HAP-1 (cell line): ENCODE measurements at regions not wholly inside any gene's neighbourhood (a gene's known extent, or its start where the extent isn't known, plus 50 kb on each side); places are given as distances from the start of the nearest gene placed in this dataset.

ENCODE experiments used
- DNase-seq, 2 experiments: peaks; one replicate each; pipeline ENCODE4 v3.0.0-alpha.2; 2016 to 2020; ENCODE audit warnings: low spot score in 2 of 2
- H3K27me3 ChIP-seq: fragments of 250-450 bp; sonication (Bioruptor Pico); 2 replicates; pipeline ENCODE4 v1.5.1; 2020; ENCODE audit warnings: low read depth, mild to moderate bottlenecking, moderate library complexity
- H3K36me3 ChIP-seq: fragments of 250-450 bp; sonication (Bioruptor Pico); replicated peaks from 2 replicates; pipeline ENCODE4 v1.5.1; 2020; ENCODE audit warnings: mild to moderate bottlenecking
- H3K4me1 ChIP-seq: fragments of 250-450 bp; sonication (Bioruptor Pico); 2 replicates; pipeline ENCODE4 v1.5.1; 2020; ENCODE audit warnings: mild to moderate bottlenecking
- H3K4me3 ChIP-seq: fragments of 250-450 bp; sonication (Bioruptor Pico); 2 replicates; pipeline ENCODE4 v1.5.1; 2020; ENCODE audit warnings: mild to moderate bottlenecking, moderate library complexity
- H3K9me3 ChIP-seq: fragments of 250-450 bp; sonication (Bioruptor Pico); 2 replicates; pipeline ENCODE4 v1.5.1; 2020; ENCODE audit warnings: mild to moderate bottlenecking, moderate library complexity
- in situ Hi-C: fragments of 300-500 bp; cut with MboI; formaldehyde crosslinking; loops from 3 replicates; pipeline ENCODE4 v1.14.3; 2020; ENCODE audit warnings: low sequenced_read_pairs, inconsistent platforms, mixed read lengths

DNA sequence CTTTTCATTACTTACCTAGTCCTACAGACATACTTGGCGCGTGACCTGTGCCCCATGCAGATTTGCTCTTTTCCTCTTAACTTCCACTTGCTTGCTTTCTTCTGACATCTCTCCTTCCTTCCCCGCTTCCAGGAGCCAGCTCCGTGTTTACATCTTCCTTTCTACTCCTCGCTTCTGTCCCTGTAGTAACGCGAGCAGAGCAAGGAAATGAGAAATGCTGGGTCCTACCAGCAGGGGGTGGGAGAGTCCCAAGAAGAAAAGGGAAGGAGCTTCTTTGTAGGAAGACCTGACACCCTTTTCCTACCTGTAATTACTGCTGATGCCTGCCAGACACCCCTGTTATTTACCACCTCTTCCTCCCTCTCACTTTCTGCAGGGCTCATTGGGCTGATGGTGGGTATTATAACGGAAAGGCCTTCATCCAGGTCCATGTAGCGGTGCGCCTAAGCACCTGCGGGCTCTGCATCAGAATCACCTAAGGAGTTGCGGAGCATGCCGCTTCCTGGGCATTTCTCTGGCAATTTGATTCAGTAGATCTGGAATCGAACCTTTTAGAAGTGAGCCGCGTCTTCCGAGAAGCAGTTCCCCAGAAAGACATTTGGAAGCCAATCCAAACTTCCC, 1260.8 kb upstream of the WWC1 start:
- peak in 1 of 2 experiments; percentile 68 for DNase-seq
- in situ Hi-C loops: no loop called here

GRCh38 chr5:167036585-167036984, 1254.9 kb upstream of the WWC1 start:
- in situ Hi-C loops: no loop called here
- H3K4me1 ChIP-seq: no peaks in the 10 kb centered on the region
- DNase-seq: no peak
- H3K9me3 ChIP-seq: no peaks in the 10 kb centered on the region
- H3K36me3 ChIP-seq: no peaks in the 10 kb centered on the region
- no peaks in the 10 kb centered on the region for H3K27me3 ChIP-seq
- no peak overlapping the region for H3K4me3 ChIP-seq

More for the DNA sequence above, 1260.8 kb upstream of the WWC1 start:
- no peaks in the 10 kb centered on the region for H3K27me3 ChIP-seq
- H3K4me3 ChIP-seq: no peak overlapping the region
- H3K9me3 ChIP-seq: no peaks in the 10 kb centered on the region
- H3K36me3 ChIP-seq: no peaks in the 10 kb centered on the region
- H3K4me1 ChIP-seq: no peaks in the 10 kb centered on the region

DNA sequence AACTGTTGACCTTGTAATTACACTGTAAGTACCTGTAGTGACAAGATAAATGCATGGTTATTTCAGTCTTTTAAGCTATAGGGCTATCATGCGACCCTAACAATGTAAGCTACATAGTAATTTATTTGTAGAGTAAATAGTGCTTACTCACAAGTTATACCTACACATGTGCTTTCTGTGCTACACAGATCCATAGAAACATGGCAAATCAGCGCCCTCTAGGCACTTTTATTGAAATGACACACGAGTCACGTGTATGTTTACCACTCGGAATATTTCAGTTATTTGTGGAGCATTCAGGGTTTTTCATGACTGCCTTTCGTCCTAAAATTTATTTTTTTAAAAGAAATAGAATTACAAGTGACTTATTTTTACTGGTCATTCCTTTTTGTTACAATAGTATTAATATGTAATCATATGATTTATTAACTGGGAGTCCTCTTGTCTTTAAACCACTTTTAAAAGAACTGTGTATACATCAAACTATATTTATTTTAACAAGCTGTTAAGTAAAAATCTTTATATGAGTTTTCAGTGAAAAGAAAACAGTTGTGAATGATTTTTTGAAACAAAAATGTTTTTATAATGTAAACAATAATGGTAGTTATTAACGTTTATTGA, 1242.3 kb upstream of the WWC1 start:
- peaks cover 6% of the 10 kb centered on the region for H3K4me1 ChIP-seq
- in situ Hi-C loops: no loop called here
- DNase-seq: peak; percentile 75 to 76
- H3K4me3 ChIP-seq: no peak overlapping the region
- no peaks in the 10 kb centered on the region for H3K9me3 ChIP-seq
- no peaks in the 10 kb centered on the region for H3K36me3 ChIP-seq
- no peaks in the 10 kb centered on the region for H3K27me3 ChIP-seq

- H3K9me3 ChIP-seq: no peaks in the 10 kb centered on the region
- DNase-seq: no peak
- no peaks in the 10 kb centered on the region for H3K36me3 ChIP-seq
- H3K4me1 ChIP-seq: peaks cover 6% of the 10 kb centered on the region
- in situ Hi-C loops: no loop called here
- no peak overlapping the region for H3K4me3 ChIP-seq
- no peaks in the 10 kb centered on the region for H3K27me3 ChIP-seq
Observed at GRCh38 chr5:167049771-167050567, 1241.5 kb upstream of the WWC1 start.

GRCh38 chr5:167050568-167051401, 1240.7 kb upstream of the WWC1 start:
- Histone ChIP-seq H3K4me1 (peaks cover 6% of the 10 kb centered on the region), H3K36me3 (no peaks in the 10 kb centered on the region), H3K4me3 (no peak overlapping the region), H3K27me3 (no peaks in the 10 kb centered on the region), H3K9me3 (no peaks in the 10 kb centered on the region)
- peak in 1 of 2 experiments; percentile 22 for DNase-seq
- in situ Hi-C loops: no loop called here

GRCh38 chr5:167051402-167051768, 1240.1 kb upstream of the WWC1 start:
- H3K36me3 ChIP-seq: no peaks in the 10 kb centered on the region
- no peaks in the 10 kb centered on the region for H3K27me3 ChIP-seq
- no peak overlapping the region for H3K4me3 ChIP-seq
- peaks cover 6% of the 10 kb centered on the region for H3K4me1 ChIP-seq
- no peaks in the 10 kb centered on the region for H3K9me3 ChIP-seq
- in situ Hi-C loops: no loop called here
- no peak for DNase-seq

DNA sequence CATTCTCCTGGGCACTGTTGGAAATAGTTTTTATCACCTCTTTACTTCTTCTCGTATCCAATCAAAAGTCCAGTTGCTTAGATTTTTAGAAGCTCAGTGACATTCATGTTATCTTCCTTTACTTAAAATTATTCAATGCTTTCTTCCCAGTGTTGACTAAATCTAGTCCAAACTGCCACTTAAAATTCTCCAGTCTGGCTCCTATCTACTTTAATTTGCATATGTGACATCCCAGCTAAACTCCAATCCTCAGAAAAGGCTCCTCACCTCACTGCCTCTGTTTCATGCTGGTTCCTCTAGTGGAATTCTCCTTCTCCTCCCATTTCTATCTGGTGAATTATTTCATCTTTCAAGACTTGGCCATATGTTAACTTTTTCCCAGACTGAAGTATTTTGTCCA, 1238.7 kb upstream of the WWC1 start:
- H3K36me3 ChIP-seq: no peaks in the 10 kb centered on the region
- no peak for DNase-seq
- no peak overlapping the region for H3K4me3 ChIP-seq
- no peaks in the 10 kb centered on the region for H3K27me3 ChIP-seq
- H3K4me1 ChIP-seq: peaks cover 6% of the 10 kb centered on the region
- in situ Hi-C loops: no loop called here
- H3K9me3 ChIP-seq: no peaks in the 10 kb centered on the region

GRCh38 chr5:167057665-167058064, 1233.8 kb upstream of the WWC1 start:
- no peaks in the 10 kb centered on the region for H3K27me3 ChIP-seq
- H3K9me3 ChIP-seq: no peaks in the 10 kb centered on the region
- peaks cover 17% of the 10 kb centered on the region for H3K4me1 ChIP-seq
- no peak overlapping the region for H3K4me3 ChIP-seq
- no peak for DNase-seq
- in situ Hi-C loops: no loop called here
- H3K36me3 ChIP-seq: no peaks in the 10 kb centered on the region

GRCh38 chr5:167061695-167062094, 1229.8 kb upstream of the WWC1 start:
- in situ Hi-C loops: no loop called here
- peaks cover 47% of the 10 kb centered on the region for H3K4me1 ChIP-seq
- no peak overlapping the region for H3K4me3 ChIP-seq
- no peaks in the 10 kb centered on the region for H3K36me3 ChIP-seq
- no peaks in the 10 kb centered on the region for H3K27me3 ChIP-seq
- peak in 1 of 2 experiments; percentile 87 for DNase-seq
- H3K9me3 ChIP-seq: no peaks in the 10 kb centered on the region

- H3K4me1 ChIP-seq: peaks cover 47% of the 10 kb centered on the region
- H3K27me3 ChIP-seq: no peaks in the 10 kb centered on the region
- no peaks in the 10 kb centered on the region for H3K36me3 ChIP-seq
- H3K4me3 ChIP-seq: no peak overlapping the region
- in situ Hi-C loops: no loop called here
- H3K9me3 ChIP-seq: no peaks in the 10 kb centered on the region
- peak in 1 of 2 experiments; percentile 31 for DNase-seq
Observed at GRCh38 chr5:167063116-167063515, 1228.3 kb upstream of the WWC1 start.

GRCh38 chr5:167063788-167064187, 1227.7 kb upstream of the WWC1 start:
- H3K9me3 ChIP-seq: no peaks in the 10 kb centered on the region
- peak overlapping the region; percentile 1 for H3K4me3 ChIP-seq

DNA sequence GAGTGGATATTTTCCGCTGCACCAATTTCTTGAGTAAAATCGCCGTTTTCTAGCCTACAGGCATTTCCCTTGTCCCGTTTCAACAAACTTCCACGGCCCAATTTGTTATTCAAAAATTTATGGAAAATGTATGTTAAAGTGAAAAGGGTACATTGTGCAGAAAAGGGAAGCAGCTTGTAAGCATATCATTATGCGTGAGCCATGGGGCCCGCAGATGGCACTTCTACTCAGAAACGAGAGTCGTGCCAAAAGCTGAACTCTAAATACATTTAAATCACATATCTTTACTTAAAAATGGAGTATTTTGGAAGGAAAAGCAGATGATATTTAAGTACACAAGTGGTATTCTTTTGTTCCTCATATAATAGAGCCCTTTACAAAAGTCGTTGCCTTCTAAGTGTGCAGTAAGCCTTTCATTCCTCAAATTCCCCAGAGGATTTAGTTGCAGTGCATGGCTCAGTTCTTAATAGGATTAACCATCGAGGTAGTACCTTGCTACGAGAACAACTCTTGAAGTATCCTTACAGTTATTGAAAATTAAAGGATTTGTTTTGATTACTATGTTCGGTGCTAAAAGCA, 1227.2 kb upstream of the WWC1 start:
- Histone ChIP-seq H3K36me3 (no peaks in the 10 kb centered on the region), H3K9me3 (no peaks in the 10 kb centered on the region), H3K4me1 (peaks cover 47% of the 10 kb centered on the region), H3K27me3 (no peaks in the 10 kb centered on the region), H3K4me3 (peak overlapping the region; percentile 1)
- peak; percentile 75 to 100 for DNase-seq
- in situ Hi-C loops: no loop called here

More at GRCh38 chr5:167063788-167064187, 1227.7 kb upstream of the WWC1 start:
- Histone ChIP-seq H3K36me3 (no peaks in the 10 kb centered on the region), H3K4me1 (peaks cover 47% of the 10 kb centered on the region), H3K27me3 (no peaks in the 10 kb centered on the region)
- in situ Hi-C loops: no loop called here
- DNase-seq: peak in 1 of 2 experiments; percentile 62

DNA sequence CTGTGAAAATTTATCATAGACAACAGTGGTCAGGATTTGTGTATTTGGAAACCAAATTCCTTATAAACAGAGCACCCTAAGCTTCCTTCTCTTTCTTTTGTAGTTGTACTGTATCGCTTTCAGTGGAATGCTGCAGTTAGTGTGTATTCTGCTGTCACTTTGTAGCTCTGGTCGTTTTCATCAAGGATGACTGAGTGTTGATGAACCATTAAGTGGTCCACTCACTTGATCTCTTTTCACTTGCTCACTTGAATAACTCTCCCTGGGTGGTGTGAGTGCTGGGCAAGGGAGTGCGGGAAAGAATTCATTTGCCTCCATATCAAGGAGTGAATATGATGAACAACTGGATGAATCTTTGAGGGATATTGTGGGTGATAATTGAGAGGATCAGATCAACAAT, 1225.7 kb upstream of the WWC1 start:
- peak in 1 of 2 experiments; percentile 35 for DNase-seq
- Histone ChIP-seq H3K36me3 (no peaks in the 10 kb centered on the region), H3K27me3 (no peaks in the 10 kb centered on the region), H3K4me3 (no peak overlapping the region), H3K4me1 (peaks cover 47% of the 10 kb centered on the region), H3K9me3 (no peaks in the 10 kb centered on the region)
- in situ Hi-C loops: no loop called here
